Neural progenitor cell (in vitro differentiated cells): ENCODE measurements at regions not wholly inside any gene's neighbourhood (a gene's known extent, or its start where the extent isn't known, plus 50 kb on each side); places are given as distances from the start of the nearest gene placed in this dataset.

Source experiments
- EZH2 ChIP-seq: fragments of 200-600 bp; sonication (generic); IDR thresholded peaks from 2 replicates; pipeline ENCODE4 v1.6.1; 2017; ENCODE audit warnings: antibody characterized with exemption, mild to moderate bottlenecking, moderate library complexity
- EZH2phosphoT487 ChIP-seq: fragments of 200-600 bp; sonication (generic); IDR thresholded peaks from 2 replicates; pipeline ENCODE4 v1.6.1; 2017; ENCODE audit warnings: antibody characterized with exemption
- TF ChIP-seq, protein P1 (sequence below): fragments of 200-600 bp; sonication (generic); IDR thresholded peaks from 2 replicates; pipeline ENCODE4 v1.5.1; 2017; ENCODE audit warnings: antibody characterized with exemption, mild to moderate bottlenecking

DNA sequence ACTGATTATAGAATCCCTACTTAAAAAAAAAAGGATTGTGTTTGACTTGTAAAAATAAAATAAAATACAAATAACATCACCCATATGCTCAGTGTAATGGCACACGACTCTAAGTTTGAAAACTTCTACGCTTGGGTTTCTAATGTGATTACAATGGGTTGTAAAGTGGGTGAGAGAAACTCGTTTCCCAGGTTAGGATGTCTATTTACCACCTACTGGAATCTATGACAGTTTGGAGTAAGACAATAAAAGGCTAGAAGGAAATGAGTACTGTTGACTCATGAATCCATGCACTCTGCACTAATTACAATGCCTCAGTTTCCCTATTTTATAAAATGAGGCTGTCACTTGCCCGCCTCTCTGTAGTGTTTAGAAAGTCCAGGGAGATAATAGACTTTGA lies 204.0 kb upstream of the FOXN2 start:
- TF ChIP-seq, protein P1, sequence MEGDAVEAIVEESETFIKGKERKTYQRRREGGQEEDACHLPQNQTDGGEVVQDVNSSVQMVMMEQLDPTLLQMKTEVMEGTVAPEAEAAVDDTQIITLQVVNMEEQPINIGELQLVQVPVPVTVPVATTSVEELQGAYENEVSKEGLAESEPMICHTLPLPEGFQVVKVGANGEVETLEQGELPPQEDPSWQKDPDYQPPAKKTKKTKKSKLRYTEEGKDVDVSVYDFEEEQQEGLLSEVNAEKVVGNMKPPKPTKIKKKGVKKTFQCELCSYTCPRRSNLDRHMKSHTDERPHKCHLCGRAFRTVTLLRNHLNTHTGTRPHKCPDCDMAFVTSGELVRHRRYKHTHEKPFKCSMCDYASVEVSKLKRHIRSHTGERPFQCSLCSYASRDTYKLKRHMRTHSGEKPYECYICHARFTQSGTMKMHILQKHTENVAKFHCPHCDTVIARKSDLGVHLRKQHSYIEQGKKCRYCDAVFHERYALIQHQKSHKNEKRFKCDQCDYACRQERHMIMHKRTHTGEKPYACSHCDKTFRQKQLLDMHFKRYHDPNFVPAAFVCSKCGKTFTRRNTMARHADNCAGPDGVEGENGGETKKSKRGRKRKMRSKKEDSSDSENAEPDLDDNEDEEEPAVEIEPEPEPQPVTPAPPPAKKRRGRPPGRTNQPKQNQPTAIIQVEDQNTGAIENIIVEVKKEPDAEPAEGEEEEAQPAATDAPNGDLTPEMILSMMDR, result no peak
- TF ChIP-seq EZH2 (no peak), EZH2phosphoT487 (no peak)
